ENCODE measurements at regions not wholly inside any gene's neighbourhood (a gene's known extent, or its start where the extent isn't known, plus 50 kb on each side); places are given as distances from the start of the nearest gene placed in this dataset.

- H3K9me3 ChIP-seq (ENCODE audit: control insufficient read depth, low read depth, low read length) = no peaks in the 10 kb centered on the region
- H3K4me1 ChIP-seq (ENCODE audit: control insufficient read depth, insufficient read depth, low read length) = no peaks in the 10 kb centered on the region
- DNase-seq = no peak
- H3K27ac ChIP-seq (ENCODE audit: low read length) = no peak overlapping the region
- no peaks in the 10 kb centered on the region for H3K36me3 ChIP-seq (ENCODE audit: control insufficient read depth, insufficient read depth, low read length)
- no peaks in the 10 kb centered on the region for H3K27me3 ChIP-seq (ENCODE audit: control insufficient read depth, insufficient read depth, low read length)
- 100% methylated on average over 2 of the region's 4 CpGs for WGBS (ENCODE audit: insufficient coverage, low lambda C conversion rate)
- H3K4me3 ChIP-seq (ENCODE audit: low read length) = no peak overlapping the region
Measured at GRCh38 chr14:36465178-36465577, 54.9 kb downstream of the NKX2-1 start.

GRCh38 chr14:36462890-36463289, 57.1 kb downstream of the NKX2-1 start:
- DNase-seq = no peak
- Histone ChIP-seq H3K4me3 (ENCODE audit: low read length) (no peak overlapping the region), H3K27ac (ENCODE audit: low read length) (no peak overlapping the region), H3K27me3 (ENCODE audit: control insufficient read depth, insufficient read depth, low read length) (no peaks in the 10 kb centered on the region), H3K36me3 (ENCODE audit: control insufficient read depth, insufficient read depth, low read length) (no peaks in the 10 kb centered on the region), H3K4me1 (ENCODE audit: control insufficient read depth, insufficient read depth, low read length) (no peaks in the 10 kb centered on the region), H3K9me3 (ENCODE audit: control insufficient read depth, low read depth, low read length) (no peaks in the 10 kb centered on the region)
- 88% methylated on average over 1 of the region's 1 CpG for WGBS (ENCODE audit: insufficient coverage, low lambda C conversion rate)

- DNase-seq = no peak
- Histone ChIP-seq H3K27me3 (ENCODE audit: control insufficient read depth, insufficient read depth, low read length) (no peaks in the 10 kb centered on the region), H3K36me3 (ENCODE audit: control insufficient read depth, insufficient read depth, low read length) (no peaks in the 10 kb centered on the region), H3K4me1 (ENCODE audit: control insufficient read depth, insufficient read depth, low read length) (no peaks in the 10 kb centered on the region), H3K4me3 (ENCODE audit: low read length) (no peak overlapping the region), H3K27ac (ENCODE audit: low read length) (no peak overlapping the region), H3K9me3 (ENCODE audit: control insufficient read depth, low read depth, low read length) (no peaks in the 10 kb centered on the region)
- WGBS (ENCODE audit: insufficient coverage, low lambda C conversion rate) = 72% methylated on average over 2 of the region's 2 CpGs
Measured at GRCh38 chr14:36455241-36455627, 64.8 kb downstream of the NKX2-1 start.

- H3K27ac ChIP-seq (ENCODE audit: low read length) = no peak overlapping the region
- 40% methylated on average over 1 of the region's 5 CpGs for WGBS (ENCODE audit: insufficient coverage, low lambda C conversion rate)
- no peak for DNase-seq
Measured at GRCh38 chr14:36454599-36455240, 65.3 kb downstream of the NKX2-1 start.

GRCh38 chr14:36452860-36453259, 67.2 kb downstream of the NKX2-1 start:
- H3K27ac ChIP-seq (ENCODE audit: low read length) = no peak overlapping the region
- no peak for DNase-seq
- 80% methylated on average over 1 of the region's 7 CpGs for WGBS (ENCODE audit: insufficient coverage, low lambda C conversion rate)
- H3K4me1 ChIP-seq (ENCODE audit: control insufficient read depth, insufficient read depth, low read length) = no peaks in the 10 kb centered on the region
- H3K4me3 ChIP-seq (ENCODE audit: low read length) = no peak overlapping the region
- no peaks in the 10 kb centered on the region for H3K36me3 ChIP-seq (ENCODE audit: control insufficient read depth, insufficient read depth, low read length)
- H3K27me3 ChIP-seq (ENCODE audit: control insufficient read depth, insufficient read depth, low read length) = no peaks in the 10 kb centered on the region
- H3K9me3 ChIP-seq (ENCODE audit: control insufficient read depth, low read depth, low read length) = no peaks in the 10 kb centered on the region

More at GRCh38 chr14:36454599-36455240, 65.3 kb downstream of the NKX2-1 start:
- Histone ChIP-seq H3K27me3 (ENCODE audit: control insufficient read depth, insufficient read depth, low read length) (no peaks in the 10 kb centered on the region), H3K9me3 (ENCODE audit: control insufficient read depth, low read depth, low read length) (no peaks in the 10 kb centered on the region), H3K4me3 (ENCODE audit: low read length) (no peak overlapping the region), H3K36me3 (ENCODE audit: control insufficient read depth, insufficient read depth, low read length) (no peaks in the 10 kb centered on the region), H3K4me1 (ENCODE audit: control insufficient read depth, insufficient read depth, low read length) (no peaks in the 10 kb centered on the region)

GRCh38 chr14:36451310-36452065, 68.5 kb downstream of the NKX2-1 start:
- Histone ChIP-seq H3K4me1 (ENCODE audit: control insufficient read depth, insufficient read depth, low read length) (no peaks in the 10 kb centered on the region), H3K9me3 (ENCODE audit: control insufficient read depth, low read depth, low read length) (no peaks in the 10 kb centered on the region), H3K27me3 (ENCODE audit: control insufficient read depth, insufficient read depth, low read length) (no peaks in the 10 kb centered on the region), H3K36me3 (ENCODE audit: control insufficient read depth, insufficient read depth, low read length) (no peaks in the 10 kb centered on the region), H3K4me3 (ENCODE audit: low read length) (no peak overlapping the region), H3K27ac (ENCODE audit: low read length) (no peak overlapping the region)
- no peak for DNase-seq
- no CpG with 5 or more reads among the region's 8 CpGs for WGBS (ENCODE audit: insufficient coverage, low lambda C conversion rate)

GRCh38 chr14:36450550-36450949, 69.5 kb downstream of the NKX2-1 start:
- no peaks in the 10 kb centered on the region for H3K9me3 ChIP-seq (ENCODE audit: control insufficient read depth, low read depth, low read length)
- no peak for DNase-seq
- H3K27me3 ChIP-seq (ENCODE audit: control insufficient read depth, insufficient read depth, low read length) = no peaks in the 10 kb centered on the region
- no peak overlapping the region for H3K27ac ChIP-seq (ENCODE audit: low read length)
- no peak overlapping the region for H3K4me3 ChIP-seq (ENCODE audit: low read length)
- no peaks in the 10 kb centered on the region for H3K36me3 ChIP-seq (ENCODE audit: control insufficient read depth, insufficient read depth, low read length)
- H3K4me1 ChIP-seq (ENCODE audit: control insufficient read depth, insufficient read depth, low read length) = no peaks in the 10 kb centered on the region
- 100% methylated on average over 1 of the region's 4 CpGs for WGBS (ENCODE audit: insufficient coverage, low lambda C conversion rate)

- no peaks in the 10 kb centered on the region for H3K27me3 ChIP-seq (ENCODE audit: control insufficient read depth, insufficient read depth, low read length)
- WGBS (ENCODE audit: insufficient coverage, low lambda C conversion rate) = 75% methylated on average over 2 of the region's 4 CpGs
- no peak overlapping the region for H3K4me3 ChIP-seq (ENCODE audit: low read length)
- H3K9me3 ChIP-seq (ENCODE audit: control insufficient read depth, low read depth, low read length) = no peaks in the 10 kb centered on the region
- H3K27ac ChIP-seq (ENCODE audit: low read length) = no peak overlapping the region
- H3K36me3 ChIP-seq (ENCODE audit: control insufficient read depth, insufficient read depth, low read length) = no peaks in the 10 kb centered on the region
- H3K4me1 ChIP-seq (ENCODE audit: control insufficient read depth, insufficient read depth, low read length) = no peaks in the 10 kb centered on the region
- DNase-seq = no peak
Measured at GRCh38 chr14:36449903-36450302, 70.1 kb downstream of the NKX2-1 start.

DNA sequence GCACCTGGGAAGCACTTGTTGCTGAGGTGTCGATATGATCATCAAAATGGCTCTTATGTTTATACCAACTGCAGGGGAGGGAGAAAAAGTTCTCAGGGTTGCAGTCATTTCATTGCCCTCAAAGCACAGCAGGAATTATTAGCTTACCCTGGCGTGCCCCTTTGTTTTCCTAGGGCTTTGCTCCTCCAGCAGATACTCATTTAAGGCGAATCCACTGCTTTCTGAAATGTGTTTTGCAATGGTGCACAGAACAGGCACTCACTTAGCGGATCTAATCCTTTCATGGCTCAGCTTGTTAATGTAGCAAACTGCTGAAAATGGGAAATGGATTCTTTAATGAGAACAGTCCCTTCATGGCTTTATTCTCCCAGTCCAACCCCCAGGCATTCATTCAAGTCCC, 76.7 kb downstream of the NKX2-1 start:
- no CpG with 5 or more reads among the region's 4 CpGs for WGBS (ENCODE audit: insufficient coverage, low lambda C conversion rate)
- Histone ChIP-seq H3K27me3 (ENCODE audit: control insufficient read depth, insufficient read depth, low read length) (peaks cover 8% of the 10 kb centered on the region), H3K4me3 (ENCODE audit: low read length) (no peak overlapping the region), H3K4me1 (ENCODE audit: control insufficient read depth, insufficient read depth, low read length) (no peaks in the 10 kb centered on the region), H3K27ac (ENCODE audit: low read length) (no peak overlapping the region), H3K36me3 (ENCODE audit: control insufficient read depth, insufficient read depth, low read length) (no peaks in the 10 kb centered on the region), H3K9me3 (ENCODE audit: control insufficient read depth, low read depth, low read length) (no peaks in the 10 kb centered on the region)
- no peak for DNase-seq

- Histone ChIP-seq H3K4me3 (ENCODE audit: low read length) (no peak overlapping the region), H3K9me3 (ENCODE audit: control insufficient read depth, low read depth, low read length) (no peaks in the 10 kb centered on the region), H3K27ac (ENCODE audit: low read length) (no peak overlapping the region), H3K36me3 (ENCODE audit: control insufficient read depth, insufficient read depth, low read length) (no peaks in the 10 kb centered on the region), H3K4me1 (ENCODE audit: control insufficient read depth, insufficient read depth, low read length) (no peaks in the 10 kb centered on the region), H3K27me3 (ENCODE audit: control insufficient read depth, insufficient read depth, low read length) (peaks cover 8% of the 10 kb centered on the region)
- WGBS (ENCODE audit: insufficient coverage, low lambda C conversion rate) = 60% methylated on average over 1 of the region's 4 CpGs
- DNase-seq = no peak
Measured at GRCh38 chr14:36442824-36443241, 77.2 kb downstream of the NKX2-1 start.

- Histone ChIP-seq H3K4me3 (ENCODE audit: low read length) (no peak overlapping the region), H3K4me1 (ENCODE audit: control insufficient read depth, insufficient read depth, low read length) (no peaks in the 10 kb centered on the region), H3K36me3 (ENCODE audit: control insufficient read depth, insufficient read depth, low read length) (no peaks in the 10 kb centered on the region), H3K27ac (ENCODE audit: low read length) (no peak overlapping the region), H3K9me3 (ENCODE audit: control insufficient read depth, low read depth, low read length) (no peaks in the 10 kb centered on the region), H3K27me3 (ENCODE audit: control insufficient read depth, insufficient read depth, low read length) (peaks cover 8% of the 10 kb centered on the region)
- DNase-seq = no peak
Measured at GRCh38 chr14:36441283-36441682, 78.7 kb downstream of the NKX2-1 start.
